ENCODE measurements at regions not wholly inside any gene's neighbourhood (a gene's known extent, or its start where the extent isn't known, plus 50 kb on each side); places are given as distances from the start of the nearest gene placed in this dataset.

- no peak for TF ChIP-seq CTCF (IDR thresholded peaks at IDR 0.05)
- TF ChIP-seq POLR2A (IDR thresholded peaks at IDR 0.05), result no peak
Measured at GRCh38 chr3:177948716-177949425, 587.4 kb upstream of the KCNMB2 start.

Measured in thyroid gland (tissue), 4 donors.